ENCODE measurements at regions not wholly inside any gene's neighbourhood (a gene's known extent, or its start where the extent isn't known, plus 50 kb on each side); places are given as distances from the start of the nearest gene placed in this dataset.

DNA sequence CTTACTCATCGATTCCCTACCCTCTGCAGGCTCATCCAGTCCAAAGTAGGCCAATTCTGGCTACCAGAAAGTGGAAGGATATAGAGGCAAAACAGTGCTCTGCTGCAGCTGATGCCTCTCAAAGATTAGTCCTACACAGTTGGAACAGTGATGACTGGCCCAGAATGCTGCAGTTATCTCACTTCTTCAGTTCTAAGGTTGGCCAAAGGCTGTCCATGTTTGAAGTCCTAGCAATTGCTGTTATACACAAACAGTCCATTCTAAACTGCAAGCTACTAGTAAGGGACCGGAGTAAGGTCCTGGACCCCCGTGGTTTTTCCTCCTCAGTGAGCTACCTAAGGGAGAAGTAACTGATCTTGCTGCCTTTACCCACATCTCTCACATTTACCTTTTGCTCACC lies 129.1 kb upstream of the NRIP1 start:
- TF ChIP-seq, protein P1, sequence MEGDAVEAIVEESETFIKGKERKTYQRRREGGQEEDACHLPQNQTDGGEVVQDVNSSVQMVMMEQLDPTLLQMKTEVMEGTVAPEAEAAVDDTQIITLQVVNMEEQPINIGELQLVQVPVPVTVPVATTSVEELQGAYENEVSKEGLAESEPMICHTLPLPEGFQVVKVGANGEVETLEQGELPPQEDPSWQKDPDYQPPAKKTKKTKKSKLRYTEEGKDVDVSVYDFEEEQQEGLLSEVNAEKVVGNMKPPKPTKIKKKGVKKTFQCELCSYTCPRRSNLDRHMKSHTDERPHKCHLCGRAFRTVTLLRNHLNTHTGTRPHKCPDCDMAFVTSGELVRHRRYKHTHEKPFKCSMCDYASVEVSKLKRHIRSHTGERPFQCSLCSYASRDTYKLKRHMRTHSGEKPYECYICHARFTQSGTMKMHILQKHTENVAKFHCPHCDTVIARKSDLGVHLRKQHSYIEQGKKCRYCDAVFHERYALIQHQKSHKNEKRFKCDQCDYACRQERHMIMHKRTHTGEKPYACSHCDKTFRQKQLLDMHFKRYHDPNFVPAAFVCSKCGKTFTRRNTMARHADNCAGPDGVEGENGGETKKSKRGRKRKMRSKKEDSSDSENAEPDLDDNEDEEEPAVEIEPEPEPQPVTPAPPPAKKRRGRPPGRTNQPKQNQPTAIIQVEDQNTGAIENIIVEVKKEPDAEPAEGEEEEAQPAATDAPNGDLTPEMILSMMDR (IDR thresholded peaks at IDR 0.05) = no peak
- no peaks in the 10 kb centered on the region for H3K36me3 ChIP-seq (ENCODE audit: control insufficient read depth, insufficient read depth, low read length)
- WGBS (ENCODE audit: insufficient coverage) = 84% methylated on average over 3 of the region's 3 CpGs
- Mint-ChIP-seq H3K4me3 (no peak overlapping the region), H3K27ac (no peak overlapping the region), H3K9me3 (no peaks in the 10 kb centered on the region), H3K4me1 (no peaks in the 10 kb centered on the region), H3K36me3 (no peaks in the 10 kb centered on the region), H3K27me3 (ENCODE audit: low read depth in 2 of 2) (peaks cover 0 to 2% of the 10 kb centered on the region in 2 donors)
- intact Hi-C loops (cut with micrococcal nuclease) = no loop called here
- H3K9me3 ChIP-seq (ENCODE audit: control insufficient read depth, insufficient read depth, low read length) = no peaks in the 10 kb centered on the region
- DNase-seq (no peak), ATAC-seq (no peak)
- H3K4me1 ChIP-seq (ENCODE audit: control insufficient read depth, insufficient read depth, low read length) = no peaks in the 10 kb centered on the region
- H3K27ac ChIP-seq (ENCODE audit: low read length) = no peak overlapping the region
- no peak overlapping the region for H3K4me3 ChIP-seq (ENCODE audit: low read length)
- no peaks in the 10 kb centered on the region for H3K27me3 ChIP-seq (ENCODE audit: control insufficient read depth, insufficient read depth, low read length)

DNA sequence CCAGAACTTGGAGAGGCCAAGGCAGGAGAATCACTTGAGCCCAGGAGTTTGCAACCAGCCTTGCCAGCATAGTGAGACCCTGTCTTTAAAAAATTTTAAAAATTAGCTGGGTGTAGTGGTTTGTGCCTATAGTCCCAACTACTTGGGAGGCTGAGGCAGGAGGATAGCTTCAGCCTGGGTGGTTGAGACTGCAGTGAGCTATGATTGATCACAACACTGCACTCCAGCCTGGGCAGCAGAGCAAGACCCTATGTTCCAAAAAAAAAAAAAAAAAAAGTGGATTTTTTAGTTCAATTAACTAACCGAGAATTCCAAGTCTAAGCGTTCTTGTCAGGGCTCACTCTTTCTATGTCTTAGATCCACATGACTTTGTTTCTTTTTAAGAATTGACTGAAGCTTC lies 130.3 kb upstream of the NRIP1 start:
- TF ChIP-seq, protein P1 (IDR thresholded peaks at IDR 0.05) = no peak
- Mint-ChIP-seq H3K4me3 (no peak overlapping the region), H3K36me3 (no peaks in the 10 kb centered on the region), H3K27ac (no peak overlapping the region), H3K4me1 (no peaks in the 10 kb centered on the region), H3K27me3 (ENCODE audit: low read depth in 2 of 2) (peaks cover 0 to 2% of the 10 kb centered on the region in 2 donors), H3K9me3 (no peaks in the 10 kb centered on the region)
- H3K27me3 ChIP-seq (ENCODE audit: control insufficient read depth, insufficient read depth, low read length) = no peaks in the 10 kb centered on the region
- no peak overlapping the region for H3K4me3 ChIP-seq (ENCODE audit: low read length)
- 46% methylated on average over 2 of the region's 2 CpGs for WGBS (ENCODE audit: insufficient coverage)
- intact Hi-C loops (cut with micrococcal nuclease) = no loop called here
- DNase-seq = no peak
- H3K4me1 ChIP-seq (ENCODE audit: control insufficient read depth, insufficient read depth, low read length) = no peaks in the 10 kb centered on the region
- no peaks in the 10 kb centered on the region for H3K9me3 ChIP-seq (ENCODE audit: control insufficient read depth, insufficient read depth, low read length)
- no peaks in the 10 kb centered on the region for H3K36me3 ChIP-seq (ENCODE audit: control insufficient read depth, insufficient read depth, low read length)
- no peak for ATAC-seq
- H3K27ac ChIP-seq (ENCODE audit: low read length) = no peak overlapping the region

DNA sequence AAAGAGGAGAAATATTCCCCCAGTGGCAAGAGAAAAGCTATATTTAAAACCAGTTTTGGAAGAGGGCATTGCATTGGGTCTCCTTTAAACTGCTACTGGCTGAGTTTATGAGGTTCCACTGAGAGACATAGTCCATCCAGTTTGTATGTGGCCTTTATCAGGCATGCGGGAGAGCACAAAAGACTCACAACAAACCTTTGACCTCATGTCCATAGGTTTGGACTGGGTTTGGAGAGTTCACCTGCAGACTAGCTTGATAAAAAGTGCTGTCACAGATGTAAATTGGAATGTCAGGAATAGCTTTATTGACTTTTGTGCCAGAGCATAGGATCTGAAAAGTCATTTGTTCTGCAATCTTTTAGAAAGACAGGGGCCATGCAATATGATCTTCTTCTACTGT lies 131.0 kb upstream of the NRIP1 start:
- Histone ChIP-seq H3K9me3 (ENCODE audit: control insufficient read depth, insufficient read depth, low read length) (no peaks in the 10 kb centered on the region), H3K27me3 (ENCODE audit: control insufficient read depth, insufficient read depth, low read length) (no peaks in the 10 kb centered on the region), H3K4me3 (ENCODE audit: low read length) (no peak overlapping the region), H3K4me1 (ENCODE audit: control insufficient read depth, insufficient read depth, low read length) (no peaks in the 10 kb centered on the region), H3K27ac (ENCODE audit: low read length) (no peak overlapping the region), H3K36me3 (ENCODE audit: control insufficient read depth, insufficient read depth, low read length) (no peaks in the 10 kb centered on the region)
- 100% methylated on average over 1 of the region's 1 CpG for WGBS (ENCODE audit: insufficient coverage)
- intact Hi-C loops (cut with micrococcal nuclease) = no loop called here
- H3K4me3 Mint-ChIP-seq = no peak overlapping the region
- no peaks in the 10 kb centered on the region for H3K36me3 Mint-ChIP-seq
- no peak for ATAC-seq
- no peaks in the 10 kb centered on the region for H3K9me3 Mint-ChIP-seq
- H3K4me1 Mint-ChIP-seq = no peaks in the 10 kb centered on the region
- TF ChIP-seq, protein P1 (IDR thresholded peaks at IDR 0.05) = no peak
- H3K27me3 Mint-ChIP-seq (ENCODE audit: low read depth in 2 of 2) = peaks cover 0 to 2% of the 10 kb centered on the region in 2 donors
- no peak overlapping the region for H3K27ac Mint-ChIP-seq
- no peak for DNase-seq

DNA sequence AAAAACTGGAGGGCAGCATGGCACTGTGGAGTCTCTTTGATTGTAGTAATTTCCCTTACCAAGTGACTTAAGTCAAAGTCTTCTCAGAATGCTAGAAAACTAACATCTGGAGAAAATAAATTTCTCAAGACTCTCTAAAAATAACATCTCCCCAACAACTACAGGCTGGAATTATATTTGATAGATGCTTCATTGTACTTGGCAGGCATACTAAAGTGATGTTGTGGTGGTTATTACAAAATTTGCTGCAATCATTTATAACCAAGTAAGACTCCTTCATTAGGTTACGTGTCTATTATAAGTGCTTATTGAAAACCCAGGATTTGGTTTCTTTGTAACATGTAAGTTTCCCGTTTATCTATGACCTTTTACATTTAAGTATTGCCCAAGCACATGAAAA lies 132.9 kb upstream of the NRIP1 start:
- DNase-seq (no peak), ATAC-seq (no peak)
- no peaks in the 10 kb centered on the region for H3K9me3 Mint-ChIP-seq
- no peaks in the 10 kb centered on the region for H3K36me3 Mint-ChIP-seq
- WGBS (ENCODE audit: insufficient coverage) = 75% methylated on average over 1 of the region's 2 CpGs
- intact Hi-C loops (cut with micrococcal nuclease) = no loop called here
- no peak overlapping the region for H3K4me3 ChIP-seq (ENCODE audit: low read length)
- H3K27ac Mint-ChIP-seq = no peak overlapping the region
- H3K27me3 ChIP-seq (ENCODE audit: control insufficient read depth, insufficient read depth, low read length) = no peaks in the 10 kb centered on the region
- no peaks in the 10 kb centered on the region for H3K9me3 ChIP-seq (ENCODE audit: control insufficient read depth, insufficient read depth, low read length)
- no peaks in the 10 kb centered on the region for H3K36me3 ChIP-seq (ENCODE audit: control insufficient read depth, insufficient read depth, low read length)
- H3K27ac ChIP-seq (ENCODE audit: low read length) = no peak overlapping the region
- TF ChIP-seq, protein P1 (IDR thresholded peaks at IDR 0.05) = no peak
- H3K4me1 Mint-ChIP-seq = no peaks in the 10 kb centered on the region
- H3K27me3 Mint-ChIP-seq (ENCODE audit: low read depth in 2 of 2) = no peaks in the 10 kb centered on the region
- H3K4me1 ChIP-seq (ENCODE audit: control insufficient read depth, insufficient read depth, low read length) = no peaks in the 10 kb centered on the region
- H3K4me3 Mint-ChIP-seq = no peak overlapping the region
